Skin epidermis (tissue), 12 donors: ENCODE measurements at regions not wholly inside any gene's neighbourhood (a gene's known extent, or its start where the extent isn't known, plus 50 kb on each side); places are given as distances from the start of the nearest gene placed in this dataset.
"Not testable (repeated sequence)": the region's sequence is repeated elsewhere in the genome, so short reads cannot be mapped to it uniquely, and the experiment has no call there.

Source experiments
- H3K27ac ChIP-seq, 21 experiments: fragments of 200-600 bp; sonication (generic) in 11 of 21; one replicate each; pipeline ENCODE4 v1.5.0; 2020; ENCODE audit warnings: mild to moderate bottlenecking in 3 of 21, inconsistent platforms in 2 of 21, moderate library complexity in 2 of 21
- H3K4me3 ChIP-seq, 7 experiments: fragments of 200-600 bp; sonication (generic) in 2 of 7; one replicate each; pipeline ENCODE4 v1.5.0; 2020; ENCODE audit warnings: inconsistent platforms in 2 of 7, mild to moderate bottlenecking in 2 of 7, moderate library complexity in 1 of 7

- not testable (repeated sequence) for H3K27ac ChIP-seq, H3K4me3 ChIP-seq
These were observed 120.2 kb upstream of the DEFB108B start for GRCh38 chr11:71712846-71713245.

DNA sequence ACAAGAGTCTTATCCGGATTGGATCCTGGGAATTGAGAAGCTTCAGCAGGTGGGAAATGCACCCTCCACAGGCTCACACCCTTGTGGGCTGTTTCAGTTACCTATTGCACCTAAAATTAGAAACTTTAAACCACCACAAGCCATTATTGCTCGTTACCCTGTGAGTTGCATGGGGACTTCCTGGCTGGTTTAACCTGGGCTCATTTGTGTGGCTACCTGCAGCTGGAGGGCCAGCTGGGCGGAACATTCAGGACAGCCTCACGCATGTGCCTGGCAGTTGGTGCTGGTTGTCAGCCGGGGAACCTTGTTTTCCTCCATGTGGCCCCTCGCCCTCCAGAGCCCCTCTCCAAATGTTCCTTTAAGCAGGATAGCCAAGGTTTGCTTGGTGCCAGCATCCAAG is 118.5 kb upstream of the DEFB108B start:
- not testable (repeated sequence) for H3K4me3 ChIP-seq, H3K27ac ChIP-seq

DNA sequence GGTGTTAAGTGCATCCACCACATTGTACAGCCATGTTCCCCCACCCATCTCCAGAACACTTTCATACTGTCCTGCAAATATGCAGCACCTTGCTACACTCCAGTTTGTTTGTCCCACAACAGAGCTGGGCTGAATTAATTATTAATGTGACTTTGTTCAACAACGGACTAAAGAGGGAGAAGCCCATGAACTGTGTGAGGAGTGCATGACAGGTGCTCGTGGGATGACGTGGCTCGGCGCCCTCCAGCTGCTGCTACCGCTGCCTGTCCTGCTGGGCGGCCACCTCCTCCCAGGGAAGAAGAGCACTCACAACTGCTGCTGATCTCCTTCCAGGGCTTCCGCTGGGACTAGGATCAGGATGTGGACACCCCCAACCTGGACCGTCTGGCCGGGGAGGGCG is 111.2 kb upstream of the DEFB108B start:
- not testable (repeated sequence) for H3K27ac ChIP-seq

GRCh38 chr11:71723991-71724390 is 109.0 kb upstream of the DEFB108B start:
- not testable (repeated sequence) for H3K4me3 ChIP-seq, H3K27ac ChIP-seq

More for the DNA sequence above, 111.2 kb upstream of the DEFB108B start:
- H3K4me3 ChIP-seq: not testable (repeated sequence)

DNA sequence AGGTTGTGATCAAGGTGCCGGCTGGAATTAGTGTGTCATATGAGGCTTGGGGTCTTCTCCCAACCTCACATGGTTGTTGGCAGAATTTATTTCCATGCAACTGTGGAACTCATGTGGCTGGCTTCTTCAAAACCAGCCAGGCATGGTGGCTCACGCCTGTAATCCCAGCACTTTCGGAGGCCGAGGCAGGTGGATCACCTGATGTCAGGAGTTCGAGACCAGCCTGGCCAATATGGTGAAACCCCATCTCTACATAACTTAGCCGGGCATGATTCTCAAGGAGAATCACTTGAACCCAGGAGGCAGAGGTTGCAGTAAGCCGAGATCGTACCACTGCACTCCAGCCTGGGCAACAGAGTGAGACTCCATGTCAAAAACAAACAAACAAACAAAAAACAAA is 102.3 kb upstream of the DEFB108B start:
- H3K4me3 ChIP-seq, H3K27ac ChIP-seq: not testable (repeated sequence)

GRCh38 chr11:71734368-71734767 is 98.6 kb upstream of the DEFB108B start:
- not testable (repeated sequence) for H3K27ac ChIP-seq, H3K4me3 ChIP-seq

DNA sequence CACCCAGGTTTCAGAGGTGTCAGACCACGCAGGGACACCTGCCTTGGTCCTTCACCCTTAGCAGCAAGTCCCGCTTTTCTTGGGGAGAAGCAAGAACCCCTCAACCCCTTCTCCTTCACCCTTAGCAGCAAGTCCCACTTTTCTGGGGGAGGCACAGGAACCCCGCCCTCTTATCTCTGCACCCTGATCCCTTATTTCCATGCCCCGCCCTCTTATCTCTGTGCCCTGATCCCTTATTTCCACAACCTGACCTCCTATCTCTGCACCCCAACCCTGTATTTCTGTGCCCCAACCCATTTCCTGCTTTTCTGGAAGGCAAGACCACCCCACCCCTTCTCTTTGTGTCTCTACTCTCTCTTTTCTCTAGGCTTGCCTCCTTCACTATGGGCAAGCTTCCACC is 94.7 kb upstream of the DEFB108B start:
- H3K27ac ChIP-seq, H3K4me3 ChIP-seq: not testable (repeated sequence)

- not testable (repeated sequence) for H3K27ac ChIP-seq, H3K4me3 ChIP-seq
These were observed 89.6 kb upstream of the DEFB108B start for GRCh38 chr11:71743385-71743784.

GRCh38 chr11:71745656-71746055 is 87.3 kb upstream of the DEFB108B start:
- peak overlapping the region in 15 of 21 experiments; percentile 14 to 80 (median 63) for H3K27ac ChIP-seq
- peak overlapping the region in 4 of 7 experiments; percentile 8 to 35 (median 26) for H3K4me3 ChIP-seq

DNA sequence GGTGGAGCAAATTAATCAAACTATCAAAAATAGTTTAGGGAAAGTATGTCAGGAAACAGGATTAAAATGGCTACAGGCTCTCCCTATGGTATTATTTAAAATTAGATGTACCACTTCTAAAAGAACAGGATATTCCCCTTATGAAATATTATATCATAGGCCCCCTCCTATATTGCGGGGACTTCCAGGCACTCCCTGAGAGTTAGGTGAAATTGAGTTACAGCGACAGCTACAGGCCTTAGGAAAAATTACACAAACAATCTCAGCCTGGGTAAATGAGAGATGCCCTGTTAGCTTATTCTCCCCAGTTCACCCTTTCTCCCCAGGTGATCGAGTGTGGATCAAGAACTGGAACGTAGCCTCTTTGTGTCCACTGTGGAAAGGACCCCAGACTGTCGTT is 86.7 kb upstream of the DEFB108B start:
- Histone ChIP-seq H3K4me3 (peak overlapping the region in 4 of 7 experiments; percentile 8 to 35 (median 26)), H3K27ac (peak overlapping the region in 15 of 21 experiments; percentile 14 to 80 (median 63))

DNA sequence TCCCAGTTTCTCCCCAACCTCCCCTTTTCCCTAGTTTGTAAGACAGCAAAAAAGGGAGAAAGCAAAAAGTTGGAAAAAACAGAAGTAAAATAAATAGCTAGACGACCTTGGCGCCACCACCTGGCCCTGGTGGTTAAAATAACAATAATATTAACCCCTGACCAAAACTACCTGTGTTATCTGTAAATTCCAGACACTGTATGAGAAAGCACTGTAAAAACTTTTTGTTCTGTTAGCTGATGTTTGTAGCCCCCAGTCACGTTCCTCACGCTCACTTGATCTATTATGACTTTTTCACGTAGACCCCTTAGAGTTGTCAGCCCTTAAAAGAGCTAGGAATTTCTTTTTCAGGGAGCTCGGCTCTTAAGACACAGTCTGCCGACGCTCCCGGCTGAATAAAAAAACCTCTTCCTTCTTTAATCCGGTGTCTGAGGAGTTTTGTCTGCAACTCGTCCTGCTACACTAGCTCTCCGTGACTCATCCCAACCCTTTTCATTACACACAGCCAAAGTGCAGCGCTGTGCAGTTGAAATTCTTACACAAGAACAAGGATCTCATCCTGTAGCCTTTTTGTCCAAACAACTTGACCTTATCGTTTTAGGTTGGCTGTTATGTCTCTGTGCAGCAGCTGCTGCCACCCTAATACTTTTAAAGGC is 83.9 kb upstream of the DEFB108B start:
- H3K27ac ChIP-seq: not testable (repeated sequence)

GRCh38 chr11:71750908-71751307 is 82.1 kb upstream of the DEFB108B start:
- not testable (repeated sequence) for H3K27ac ChIP-seq, H3K4me3 ChIP-seq

More for the DNA sequence above, 83.9 kb upstream of the DEFB108B start:
- not testable (repeated sequence) for H3K4me3 ChIP-seq

DNA sequence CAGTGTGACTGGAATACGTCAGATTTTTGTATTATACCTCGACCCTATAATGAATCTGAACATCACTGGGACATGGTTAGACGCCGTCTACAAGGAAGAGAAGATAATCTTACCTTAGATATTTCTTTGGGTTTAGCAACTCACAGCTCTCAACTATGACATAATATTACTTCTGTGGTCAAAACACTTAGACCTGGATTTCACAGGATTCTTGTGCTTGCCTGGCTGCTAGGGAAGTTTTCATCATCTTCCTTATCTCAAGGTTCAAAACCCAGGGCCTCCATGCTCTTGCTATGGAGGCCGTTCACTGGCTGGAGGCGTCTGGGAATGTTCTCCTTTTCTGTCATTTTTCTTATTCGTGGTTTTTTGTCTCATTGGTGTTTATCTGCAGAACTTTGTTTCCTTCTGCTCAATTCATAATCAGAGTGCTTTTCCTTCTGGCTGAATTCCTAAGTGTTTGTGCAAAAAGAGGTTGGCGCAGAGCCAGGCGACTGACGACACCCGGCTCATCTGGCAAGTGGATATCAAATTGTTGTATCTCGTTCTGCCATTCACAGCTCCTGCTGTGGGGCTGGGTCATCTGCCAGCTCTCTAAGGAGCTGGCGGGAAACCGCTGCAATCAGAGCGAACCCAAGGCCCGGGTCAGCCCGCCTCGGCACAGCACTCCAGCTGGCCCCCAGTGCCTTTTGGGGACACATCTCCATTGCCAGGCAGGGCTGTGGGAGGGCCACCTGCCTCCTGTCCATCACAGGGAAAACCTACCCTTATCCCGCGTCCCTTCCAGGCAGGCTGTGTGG is 68.1 kb upstream of the DEFB108B start:
- not testable (repeated sequence) for H3K4me3 ChIP-seq, H3K27ac ChIP-seq

DNA sequence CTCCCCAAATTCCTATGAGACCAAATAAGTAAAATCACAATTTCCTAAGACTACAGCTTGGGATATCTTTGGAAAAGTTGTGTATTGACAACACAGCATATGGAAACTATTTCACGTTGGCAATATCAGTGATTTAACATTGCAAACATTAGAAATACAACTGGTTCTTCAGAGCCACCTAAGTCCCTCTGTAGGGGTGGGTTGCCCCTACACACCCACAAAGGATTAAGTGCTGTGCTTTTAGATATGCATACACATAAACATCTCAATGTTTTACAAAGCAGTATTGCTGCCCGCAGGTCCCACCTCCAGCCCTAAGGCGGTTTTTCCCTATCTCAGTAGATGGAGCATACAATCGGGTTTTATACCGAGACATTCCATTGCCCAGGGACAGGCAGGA is 66.0 kb upstream of the DEFB108B start:
- H3K4me3 ChIP-seq, H3K27ac ChIP-seq: not testable (repeated sequence)

DNA sequence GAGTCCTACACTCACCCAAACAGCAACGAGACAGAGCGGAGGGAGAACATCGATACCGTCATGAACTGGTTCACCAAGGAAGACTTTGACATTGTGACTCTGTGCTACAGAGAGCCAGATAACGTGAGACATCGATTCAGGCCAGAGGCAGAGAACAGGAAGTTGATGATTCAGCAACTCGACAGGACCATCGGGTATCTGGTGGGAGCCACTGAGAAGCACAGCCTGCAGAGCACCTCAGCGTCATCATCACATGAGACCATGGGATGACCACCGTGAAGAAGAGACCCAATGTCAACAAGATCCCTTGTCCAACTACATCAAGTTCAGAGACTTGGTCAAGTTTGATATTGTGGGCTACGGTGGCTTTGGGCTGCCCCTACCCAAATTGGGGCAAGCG is 60.8 kb upstream of the DEFB108B start:
- not testable (repeated sequence) for H3K27ac ChIP-seq, H3K4me3 ChIP-seq

DNA sequence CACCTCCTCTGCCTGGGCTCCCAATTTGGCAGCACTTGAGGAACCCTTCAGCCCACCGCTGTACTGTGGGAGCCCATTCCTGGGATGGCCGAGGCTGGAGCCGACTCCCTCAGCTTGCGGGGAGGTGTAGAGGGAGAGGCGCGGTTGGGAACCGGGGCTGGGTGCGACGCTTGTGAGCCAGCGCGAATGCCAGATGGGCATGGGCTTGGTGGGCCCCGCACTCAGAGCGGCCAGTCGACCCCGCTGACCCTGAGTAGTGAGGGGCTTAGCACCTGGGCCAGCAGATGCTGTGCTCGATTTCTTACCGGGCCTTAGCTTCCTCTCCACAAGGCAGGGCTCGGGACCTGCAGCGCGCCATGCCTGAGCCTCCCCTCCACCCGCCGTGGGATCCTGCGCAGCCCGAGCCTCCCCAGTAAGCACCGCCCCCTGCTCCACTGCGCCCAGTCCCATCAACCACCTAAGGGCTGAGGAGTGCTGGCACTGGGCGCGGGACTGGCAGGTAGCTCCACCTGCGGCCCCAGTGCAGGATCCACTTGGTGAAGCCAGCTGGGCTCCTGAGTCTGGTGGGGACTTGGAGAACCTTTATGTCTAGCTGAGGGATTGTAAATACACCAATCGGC is 58.3 kb upstream of the DEFB108B start:
- H3K27ac ChIP-seq: no peak overlapping the region
- H3K4me3 ChIP-seq: no peak overlapping the region

- H3K27ac ChIP-seq, H3K4me3 ChIP-seq: not testable (repeated sequence)
These were observed 52.9 kb upstream of the DEFB108B start for GRCh38 chr11:71780116-71780515.

DNA sequence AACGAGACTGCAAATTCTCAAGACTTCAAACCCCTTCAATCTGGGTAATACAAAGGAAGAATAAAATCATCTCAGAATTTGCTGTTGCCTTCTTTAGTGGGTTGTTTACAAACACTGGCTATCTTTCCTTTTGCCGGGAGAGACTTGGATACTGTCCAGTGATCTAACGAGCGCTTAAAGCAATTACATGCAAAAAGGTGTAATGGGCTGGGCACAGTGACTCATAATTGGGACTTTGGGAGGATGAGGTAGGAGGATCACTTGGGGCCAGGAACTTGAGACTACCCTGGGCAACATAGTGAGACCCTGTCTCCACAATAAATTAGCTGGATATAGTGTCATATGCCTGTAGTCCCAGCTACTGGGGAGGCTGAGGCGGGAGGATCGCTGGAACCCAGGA is 52.2 kb upstream of the DEFB108B start:
- H3K27ac ChIP-seq, H3K4me3 ChIP-seq: not testable (repeated sequence)

DNA sequence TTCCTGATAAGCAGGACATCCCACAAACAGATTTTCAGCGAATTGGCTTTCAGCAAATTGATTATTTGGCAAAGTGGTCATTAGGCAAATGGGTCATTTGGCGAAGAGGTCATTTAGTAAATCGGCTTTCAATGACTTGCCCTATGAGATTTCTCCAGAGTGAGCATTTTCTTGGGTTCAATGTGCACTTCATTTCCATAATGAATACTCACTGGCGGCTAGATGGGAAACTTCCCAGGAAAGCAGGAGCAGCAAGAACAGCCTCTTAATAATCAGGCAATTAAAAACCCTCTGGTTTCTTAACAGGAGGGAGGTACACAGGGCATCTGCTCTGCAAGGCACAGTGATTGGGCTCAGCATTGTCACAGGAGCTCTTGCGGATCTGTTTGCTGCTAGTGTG is 51.5 kb upstream of the DEFB108B start:
- H3K4me3 ChIP-seq, H3K27ac ChIP-seq: not testable (repeated sequence)

DNA sequence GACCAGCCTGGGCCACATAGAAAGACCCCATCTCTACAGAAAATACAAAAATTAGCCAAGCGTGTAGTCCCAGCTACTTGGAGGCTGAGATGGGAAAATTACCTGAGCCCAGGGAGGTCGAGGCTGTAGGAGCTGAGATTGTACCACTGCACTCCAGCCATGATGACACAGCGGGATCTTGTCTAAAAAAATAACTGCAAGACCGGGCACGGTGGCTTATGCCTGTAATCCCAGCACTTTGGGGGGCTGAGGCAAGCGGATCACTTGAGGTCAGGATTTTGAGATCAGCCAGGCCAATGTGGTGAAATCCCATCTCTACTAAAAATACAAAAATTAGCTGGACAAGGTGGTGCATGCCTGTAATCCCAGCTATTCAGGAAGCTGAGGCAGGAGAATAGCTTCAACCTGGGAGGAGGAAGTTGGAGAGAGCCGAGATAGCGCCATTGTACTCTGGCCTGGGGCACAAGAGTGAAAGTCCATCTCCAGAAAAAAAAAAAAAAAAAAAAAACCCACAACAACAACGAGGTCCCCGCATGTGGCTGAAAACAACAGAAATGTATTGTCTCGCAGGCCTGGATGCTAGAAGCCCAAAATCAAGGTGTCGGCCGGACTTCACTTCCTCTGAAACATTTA is 50.7 kb upstream of the DEFB108B start:
- H3K4me3 ChIP-seq, H3K27ac ChIP-seq: not testable (repeated sequence)
